ENCODE measurements at regions not wholly inside any gene's neighbourhood (a gene's known extent, or its start where the extent isn't known, plus 50 kb on each side); places are given as distances from the start of the nearest gene placed in this dataset.
"Not testable (repeated sequence)": the region's sequence is repeated elsewhere in the genome, so short reads cannot be mapped to it uniquely, and the experiment has no call there.

DNA sequence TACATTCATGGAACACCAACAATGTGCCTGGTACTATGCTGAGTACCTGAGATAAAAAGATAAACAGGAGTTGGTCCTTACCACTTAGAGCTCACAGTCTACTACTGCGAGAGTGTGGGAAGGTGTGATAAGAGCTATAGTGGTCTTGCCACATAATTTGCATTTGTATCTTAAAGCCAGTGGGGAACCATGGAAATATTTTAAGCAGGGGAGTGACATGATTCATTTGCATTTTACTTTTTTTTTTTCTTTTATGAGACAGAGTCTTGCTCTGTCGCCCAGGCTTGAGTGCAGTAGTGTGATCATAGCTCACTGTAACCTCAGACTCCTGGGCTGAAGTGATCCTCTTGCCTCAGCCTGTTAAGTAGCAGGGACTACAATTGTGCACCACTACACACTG lies 53.6 kb downstream of the SRGAP2 start:
- H3K27me3 ChIP-seq; H3K36me3 ChIP-seq; H3K4me1 ChIP-seq; DNase-seq; H3K4me3 ChIP-seq; H3K9me3 ChIP-seq; intact Hi-C loops (cut with DNase I); H3K27ac ChIP-seq: not testable (repeated sequence)
- no CpG with 5 or more reads among the region's 2 CpGs for WGBS, 2 donors

DNA sequence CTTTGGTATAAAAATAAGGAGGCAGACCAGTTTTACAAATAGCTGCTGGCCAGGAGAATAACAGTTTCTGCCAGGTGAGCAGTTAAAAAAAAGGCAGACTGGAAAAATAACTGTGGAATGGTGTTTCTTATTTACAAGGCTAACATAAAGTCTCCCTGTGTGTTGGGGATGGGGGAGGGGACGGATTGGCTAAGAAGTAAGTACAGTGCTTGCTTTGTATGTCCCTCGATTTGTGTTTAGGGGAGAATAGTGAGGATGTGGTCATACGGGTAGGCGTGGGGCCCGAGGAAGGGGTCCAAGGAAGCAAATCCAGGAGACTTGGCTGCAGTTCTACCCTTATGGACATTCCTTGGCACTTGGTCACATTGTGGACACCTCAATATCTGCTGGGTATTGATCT lies 58.1 kb downstream of the SRGAP2 start:
- H3K36me3 ChIP-seq; DNase-seq; intact Hi-C loops (cut with DNase I); H3K4me1 ChIP-seq; H3K27me3 ChIP-seq; H3K4me3 ChIP-seq; H3K27ac ChIP-seq; H3K9me3 ChIP-seq: not testable (repeated sequence)
- WGBS, 2 donors, result 80 to 92% methylated on average over 2 to 5 of the region's 5 CpGs

DNA sequence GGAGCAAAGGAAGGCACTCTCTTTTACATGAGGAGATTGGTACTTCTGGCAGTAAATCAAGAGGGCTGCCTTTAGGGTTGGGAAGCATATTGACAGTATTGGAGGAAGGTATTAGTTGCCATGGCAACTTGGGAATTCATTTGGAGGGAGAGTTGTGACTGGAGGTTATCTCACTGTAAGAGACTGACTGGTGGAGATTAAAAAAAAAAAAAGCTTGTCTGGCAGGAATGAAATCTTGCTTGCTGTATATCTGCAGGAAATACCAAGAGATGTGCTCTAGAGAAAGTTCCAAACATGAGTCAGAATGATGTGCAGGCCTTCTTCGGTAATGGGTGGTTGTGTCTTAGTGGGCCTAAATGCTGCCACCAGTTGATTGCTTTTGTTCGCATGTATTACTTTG lies 59.1 kb downstream of the SRGAP2 start:
- H3K36me3 ChIP-seq; intact Hi-C loops (cut with DNase I); DNase-seq; H3K4me3 ChIP-seq; H3K9me3 ChIP-seq; H3K4me1 ChIP-seq; H3K27me3 ChIP-seq; H3K27ac ChIP-seq: not testable (repeated sequence)
- no CpG with 5 or more reads among the region's 2 CpGs for WGBS, 2 donors

DNA sequence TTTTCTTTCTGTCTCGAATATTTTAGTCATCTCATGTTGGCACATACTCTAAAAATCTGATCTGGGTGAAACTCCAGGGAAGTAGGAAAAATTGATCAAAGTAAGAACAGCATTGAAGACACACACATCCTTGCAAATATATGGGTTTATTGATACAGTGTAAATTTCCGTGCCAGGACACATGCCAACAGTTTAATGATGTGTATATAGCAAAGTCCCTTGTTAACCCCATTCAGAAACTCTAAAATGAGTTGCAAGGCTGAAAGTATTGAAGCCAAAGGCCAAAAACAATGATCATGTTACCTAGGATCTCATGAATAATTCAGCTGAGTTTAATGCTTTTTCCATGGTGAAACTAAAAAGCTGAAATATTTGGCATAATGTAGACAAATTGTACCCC lies 61.6 kb downstream of the SRGAP2 start:
- H3K36me3 ChIP-seq; H3K27ac ChIP-seq; H3K4me1 ChIP-seq; DNase-seq; intact Hi-C loops (cut with DNase I); H3K9me3 ChIP-seq; H3K4me3 ChIP-seq; H3K27me3 ChIP-seq: not testable (repeated sequence)
- no CpG with 5 or more reads among the region's 2 CpGs for WGBS, 2 donors

DNA sequence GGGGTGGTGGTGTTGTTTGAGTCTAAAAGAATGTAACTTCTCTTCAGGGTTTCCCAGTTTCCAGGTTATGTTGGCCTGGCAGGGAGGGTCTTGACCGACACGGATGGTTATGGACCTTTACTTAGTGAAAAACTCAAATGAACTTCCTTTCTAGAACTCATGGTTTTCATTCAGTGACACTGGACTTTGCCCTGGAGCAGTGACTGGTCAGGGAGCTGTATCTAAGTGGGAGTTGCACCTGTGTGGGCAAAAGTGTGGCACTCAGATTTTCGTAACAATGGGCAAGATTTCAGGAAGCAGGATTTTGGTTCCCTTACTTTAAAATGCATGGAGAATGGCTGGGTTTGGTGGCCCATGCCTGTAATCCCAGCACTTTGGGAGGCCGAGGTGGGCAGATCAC lies 67.8 kb downstream of the SRGAP2 start:
- H3K27ac ChIP-seq; intact Hi-C loops (cut with DNase I); H3K36me3 ChIP-seq; DNase-seq; H3K4me1 ChIP-seq; H3K4me3 ChIP-seq; H3K9me3 ChIP-seq; H3K27me3 ChIP-seq: not testable (repeated sequence)
- WGBS, 2 donors, result no CpG with 5 or more reads among the region's 4 CpGs

DNA sequence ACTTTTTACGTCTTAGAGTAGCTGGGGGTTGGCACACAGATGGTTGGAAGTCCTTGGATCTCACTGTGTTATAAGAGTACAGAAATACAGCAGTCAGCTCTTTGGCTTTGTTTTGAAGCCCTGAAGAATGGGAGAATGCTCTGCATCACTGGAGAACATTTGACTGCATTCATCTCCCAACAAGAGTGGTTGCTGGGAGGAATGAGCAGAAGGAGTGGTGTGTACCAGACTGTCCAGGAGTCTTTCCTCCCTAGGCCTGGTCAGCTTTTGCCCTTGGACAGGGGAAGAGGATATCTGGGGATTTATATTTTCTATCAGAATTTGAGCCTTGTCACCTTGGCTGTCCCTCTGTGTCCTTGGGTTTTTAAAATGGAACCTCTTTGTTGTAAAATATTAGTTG lies 69.8 kb downstream of the SRGAP2 start:
- H3K27me3 ChIP-seq; H3K9me3 ChIP-seq; intact Hi-C loops (cut with DNase I); H3K27ac ChIP-seq; H3K4me3 ChIP-seq; DNase-seq; H3K36me3 ChIP-seq; H3K4me1 ChIP-seq: not testable (repeated sequence)
- WGBS, 2 donors, result no CpG with 5 or more reads among the region's 1 CpG

DNA sequence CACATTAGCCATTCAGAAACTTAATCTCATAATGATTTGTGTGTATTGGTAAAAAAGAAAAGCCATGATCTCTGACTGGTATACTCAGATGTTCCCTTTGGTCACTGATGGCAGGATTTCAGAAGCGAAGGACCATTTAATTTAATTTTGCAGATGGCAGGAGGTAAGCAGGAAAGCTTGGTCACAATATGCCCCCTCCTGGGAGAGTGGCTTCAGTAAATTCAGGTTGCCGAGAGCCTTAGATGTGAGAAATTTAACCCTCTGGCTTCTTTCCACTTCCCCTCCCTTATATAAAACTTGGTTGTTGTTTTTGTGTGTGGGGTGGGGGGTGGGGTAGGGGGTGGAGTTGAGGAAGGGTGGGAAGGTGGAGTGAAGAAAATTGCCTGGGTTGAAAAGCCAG lies 72.8 kb downstream of the SRGAP2 start:
- H3K36me3 ChIP-seq; H3K27me3 ChIP-seq; H3K27ac ChIP-seq; H3K4me3 ChIP-seq; DNase-seq; H3K9me3 ChIP-seq; intact Hi-C loops (cut with DNase I); H3K4me1 ChIP-seq: not testable (repeated sequence)
- no CpG with 5 or more reads among the region's 2 CpGs for WGBS, 2 donors

DNA sequence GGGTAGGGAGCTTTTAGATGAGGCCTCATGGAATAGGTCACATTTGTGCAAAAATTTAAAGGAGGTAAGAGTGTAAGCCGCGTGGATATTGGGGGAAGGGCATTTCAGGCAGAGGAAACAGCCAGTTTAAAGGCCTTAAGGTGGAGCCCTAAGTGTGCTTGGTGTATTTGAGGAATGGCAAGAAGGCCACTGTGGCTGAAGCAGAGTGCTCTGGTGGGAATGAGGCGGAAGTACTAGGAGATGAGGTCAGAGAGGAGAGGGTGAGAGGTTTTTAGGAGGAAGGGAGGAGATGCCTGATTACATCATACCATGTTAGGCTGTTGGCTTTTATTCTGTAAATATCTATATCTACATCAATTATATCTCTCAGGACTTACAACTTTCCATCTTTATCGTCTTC lies 75.3 kb downstream of the SRGAP2 start:
- H3K4me3 ChIP-seq; intact Hi-C loops (cut with DNase I); H3K36me3 ChIP-seq; H3K27me3 ChIP-seq; H3K4me1 ChIP-seq; H3K27ac ChIP-seq; H3K9me3 ChIP-seq; DNase-seq: not testable (repeated sequence)
- 71 to 83% methylated on average over 3 of the region's 4 CpGs for WGBS, 2 donors

DNA sequence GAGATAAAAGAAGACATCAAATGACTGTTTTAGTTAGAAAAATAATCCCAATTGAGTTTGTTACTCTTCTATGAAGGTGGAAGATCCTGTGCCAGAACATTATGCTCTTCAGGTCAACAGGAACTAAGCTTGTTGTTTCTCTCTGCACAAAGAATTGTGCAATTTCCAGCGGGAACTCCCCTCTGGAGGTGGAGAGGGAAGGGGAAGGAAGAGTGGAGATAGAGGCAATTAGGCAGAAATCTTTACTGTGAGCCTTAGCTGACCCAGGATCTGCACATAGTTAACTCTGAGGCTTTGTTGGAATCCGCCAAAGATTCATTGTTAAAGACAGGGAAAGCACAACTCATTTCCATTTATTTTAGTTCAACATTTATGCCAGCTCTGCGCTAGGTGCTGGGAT lies 77.3 kb downstream of the SRGAP2 start:
- WGBS, 2 donors, result no CpG with 5 or more reads among the region's 3 CpGs
- H3K9me3 ChIP-seq; H3K36me3 ChIP-seq; H3K4me1 ChIP-seq; intact Hi-C loops (cut with DNase I); DNase-seq; H3K27ac ChIP-seq; H3K27me3 ChIP-seq; H3K4me3 ChIP-seq: not testable (repeated sequence)

DNA sequence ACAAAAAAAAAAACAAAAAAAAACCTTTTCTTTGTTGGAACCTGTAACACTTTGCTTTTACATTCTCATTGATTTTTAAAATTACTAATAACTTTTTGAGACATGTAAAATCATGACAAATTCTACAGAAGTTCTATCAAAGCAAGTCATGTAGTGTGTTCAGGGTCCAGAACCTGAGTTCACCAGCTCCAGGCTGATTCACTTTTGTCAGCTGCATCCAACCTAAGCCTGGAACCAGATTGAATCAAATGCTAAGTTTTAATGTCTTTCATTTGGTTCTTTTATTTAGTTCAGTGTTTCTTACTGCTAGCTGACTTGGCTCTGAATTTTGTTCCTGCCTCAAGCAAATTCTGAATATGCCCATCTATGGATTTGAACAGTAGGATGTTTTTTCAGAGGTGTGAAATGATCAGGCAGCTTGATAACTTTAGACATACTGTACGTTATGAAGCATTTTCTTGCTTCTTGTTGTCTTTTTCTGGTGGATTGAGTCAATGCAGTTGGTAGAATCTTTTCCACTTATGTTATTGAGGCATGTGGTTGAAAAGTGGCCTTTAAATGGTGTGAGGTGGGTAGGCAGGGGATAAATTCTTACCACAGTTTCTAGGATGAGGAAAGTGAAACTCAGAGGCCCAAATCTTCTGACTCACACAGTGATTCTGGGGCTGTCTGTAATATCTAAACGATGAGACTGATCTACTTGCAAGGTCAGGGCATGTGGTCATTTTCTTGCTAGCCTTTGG lies 78.7 kb downstream of the SRGAP2 start:
- no CpG with 5 or more reads among the region's 2 CpGs for WGBS, 2 donors
- H3K36me3 ChIP-seq; intact Hi-C loops (cut with DNase I); H3K4me3 ChIP-seq; DNase-seq; H3K4me1 ChIP-seq; H3K27me3 ChIP-seq; H3K27ac ChIP-seq; H3K9me3 ChIP-seq: not testable (repeated sequence)

DNA sequence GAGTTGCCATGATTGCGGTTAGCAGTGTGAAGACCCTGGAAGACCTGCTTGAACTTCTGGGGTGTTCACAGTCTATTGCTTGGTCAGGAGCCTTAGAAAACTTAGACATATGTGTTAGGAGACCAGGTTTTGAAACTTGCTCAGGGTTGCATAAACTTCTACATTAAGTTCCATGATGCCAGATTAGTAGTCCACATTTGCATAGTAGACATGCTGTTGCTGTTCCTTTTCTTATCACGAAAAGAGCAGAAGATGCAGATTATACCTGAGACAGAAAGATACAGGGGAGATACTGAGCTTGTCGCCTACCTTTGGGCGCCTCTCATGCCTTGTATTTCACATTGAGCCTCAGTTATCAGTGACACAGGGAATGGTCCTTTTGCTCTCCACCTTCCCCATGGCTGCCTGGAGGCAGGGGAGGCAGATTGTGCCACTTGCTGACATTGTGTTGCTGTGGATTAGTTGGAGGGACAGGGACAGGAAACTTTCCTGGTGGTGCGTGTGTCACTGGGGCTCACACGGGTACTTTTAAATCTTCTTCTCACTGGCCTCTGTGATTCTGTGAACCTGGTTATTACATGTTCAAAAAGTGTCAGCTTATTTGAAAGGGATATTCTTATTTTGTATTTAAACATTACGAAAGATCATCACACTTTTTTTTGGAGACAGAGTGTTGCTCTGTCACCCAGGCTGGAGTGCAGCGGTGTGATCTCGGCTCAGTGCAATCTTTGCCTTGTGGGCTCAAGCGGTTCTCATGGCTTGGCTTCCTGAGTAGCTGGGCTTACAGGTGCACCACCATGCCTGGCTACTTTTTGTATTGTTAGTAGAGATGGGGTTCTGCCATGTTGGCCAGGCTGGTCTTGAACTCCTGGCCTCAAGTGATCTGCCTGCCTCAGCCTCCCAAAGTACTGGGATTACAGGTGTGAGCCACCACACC lies 82.0 kb downstream of the SRGAP2 start:
- H3K9me3 ChIP-seq; H3K27ac ChIP-seq; H3K4me1 ChIP-seq; intact Hi-C loops (cut with DNase I); H3K27me3 ChIP-seq; H3K36me3 ChIP-seq; DNase-seq; H3K4me3 ChIP-seq: not testable (repeated sequence)
- WGBS, 2 donors, result 85% methylated on average over 2 of the region's 10 CpGs; no CpG with 5 or more reads in 1 of the 2 donors

DNA sequence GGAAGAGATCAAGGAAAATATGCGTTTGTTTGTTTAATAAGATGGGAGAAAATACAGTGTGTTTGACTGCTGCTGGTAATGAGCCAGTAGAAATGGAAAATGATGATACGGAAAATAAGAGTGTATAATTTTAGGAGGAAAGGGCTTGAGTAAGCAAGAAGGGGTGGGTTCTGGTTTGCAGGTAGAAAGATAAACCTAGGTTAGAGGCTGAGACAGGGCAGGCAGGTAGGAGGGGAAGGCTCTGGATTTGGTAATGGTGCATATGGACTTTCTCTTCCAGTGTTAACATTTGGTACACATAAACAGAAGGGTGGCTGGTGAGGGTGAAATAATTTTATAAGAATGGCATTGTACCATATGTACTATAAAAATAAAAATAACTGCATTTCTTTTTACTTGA lies 84.4 kb downstream of the SRGAP2 start:
- DNase-seq; H3K4me3 ChIP-seq; H3K36me3 ChIP-seq; H3K27ac ChIP-seq; H3K27me3 ChIP-seq; H3K9me3 ChIP-seq; intact Hi-C loops (cut with DNase I); H3K4me1 ChIP-seq: not testable (repeated sequence)
- 53% methylated on average over 2 of the region's 2 CpGs; no CpG with 5 or more reads in 1 of the 2 donors for WGBS, 2 donors

DNA sequence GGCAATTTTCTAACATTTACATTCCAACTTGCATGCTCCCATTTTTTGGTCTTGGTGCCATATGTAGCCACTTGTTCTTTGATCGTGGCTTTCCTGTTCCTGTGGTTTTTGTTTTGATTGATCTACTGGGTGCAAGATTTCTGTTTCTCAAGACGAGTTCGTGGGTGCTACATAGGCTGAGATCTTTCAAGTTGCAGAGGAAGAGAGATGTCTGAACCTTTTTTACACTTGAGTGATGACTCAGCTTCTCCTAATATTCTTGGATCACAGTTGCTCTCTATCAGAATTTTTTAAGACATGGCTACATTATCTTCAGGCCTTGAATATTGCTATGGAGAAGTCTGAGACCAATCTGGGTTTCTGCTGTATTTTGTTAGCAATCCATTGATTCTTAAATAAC lies 85.1 kb downstream of the SRGAP2 start:
- H3K27ac ChIP-seq; H3K4me3 ChIP-seq; H3K4me1 ChIP-seq; H3K27me3 ChIP-seq; H3K36me3 ChIP-seq; DNase-seq; intact Hi-C loops (cut with DNase I); H3K9me3 ChIP-seq: not testable (repeated sequence)
- WGBS, 2 donors, result no CpG with 5 or more reads among the region's 3 CpGs
